K562 (cell line): ENCODE measurements at regions not wholly inside any gene's neighbourhood (a gene's known extent, or its start where the extent isn't known, plus 50 kb on each side); places are given as distances from the start of the nearest gene placed in this dataset.

Source experiments
- ATAC-seq: fragments of 200-7000 bp; cut with Tn5 transposase; 3 replicates; pipeline ENCODE4 v1.9.1; 2020; ENCODE audit warnings: moderate library complexity
- BruUV-seq: library from RNA; stranded (reverse); fragments of 400-500 nt; replicated peaks from 2 replicates; lab custom pipeline; 2021; lab: Mats Ljungman, UMichigan
- CTCF ChIA-PET: fragments of 300-600 bp; formaldehyde crosslinking; extraction: SDS; loops from one replicate; lab custom pipeline; 2021; ENCODE audit warnings: low intra/inter-chr PET ratio; lab: Yijun Ruan, JAX
- POLR2A ChIA-PET: fragments of 300-600, 350-650 bp; sonication (Branson Sonifier 250); formaldehyde crosslinking; extraction: SDS; loops from one replicate; lab custom pipeline; 2021; ENCODE audit warnings: antibody characterized with exemption, inconsistent platforms; lab: Yijun Ruan, JAX
- DNase-seq, 4 experiments: peaks; one replicate each; pipeline versions ENCODE4 v3.0.0 to v3.0.0-alpha.2; 2011 to 2018; ENCODE audit warnings: low spot score in 3 of 4, mixed read lengths in 3 of 4; ENCODE audit errors: extremely low read depth in 1 of 4
- FAIRE-seq: peaks from 2 replicates; lab custom pipeline; 2011; peaks lifted over from hg19 to GRCh38; lab: Jason Lieb, UNC
- H2AFZ ChIP-seq: 2 replicates; pipeline ENCODE4 v1.6.0; 2011; ENCODE audit warnings: low read depth, low read length, control low read depth, inconsistent platforms
- H3K27ac ChIP-seq: fragments of 200-600 bp; 3 replicates; pipeline ENCODE4 v1.8.0; 2011; ENCODE audit warnings: low read depth, mild to moderate bottlenecking, control low read depth, inconsistent platforms, low read length, moderate library complexity, mixed read lengths; ENCODE audit errors: extremely low read depth
- H3K27me3 ChIP-seq, 2 experiments: fragments of 300-600 bp in 1 of 2; 2 replicates in 1 of 2; 3 replicates in 1 of 2; pipeline versions ENCODE4 v1.6.0 to v1.8.0; 2011; ENCODE audit warnings: inconsistent platforms in 2 of 2, low read length in 2 of 2, mild to moderate bottlenecking in 1 of 2, mixed read lengths in 1 of 2, moderate library complexity in 1 of 2; ENCODE audit not compliant: control insufficient read depth in 2 of 2, insufficient read depth in 2 of 2
- H3K36me3 ChIP-seq: fragments of 300-600 bp; 3 replicates; pipeline ENCODE4 v1.8.0; 2011; ENCODE audit warnings: mild to moderate bottlenecking, low read length, inconsistent platforms; ENCODE audit not compliant: control insufficient read depth, insufficient read depth
- H3K4me1 ChIP-seq, 2 experiments: fragments of 200-600 bp in 1 of 2; replicated peaks in 1 of 2; 2 replicates in 1 of 2; 3 replicates in 1 of 2; pipeline versions ENCODE4 v1.5.1 to v1.8.0; 2011; ENCODE audit warnings: inconsistent platforms in 2 of 2, low read length in 2 of 2, mild to moderate bottlenecking in 1 of 2, mixed read lengths in 1 of 2, moderate library complexity in 1 of 2; ENCODE audit not compliant: control insufficient read depth in 2 of 2, insufficient read depth in 2 of 2
- H3K4me2 ChIP-seq: 2 replicates; pipeline ENCODE4 v1.6.1; 2011; ENCODE audit warnings: low read length, control low read depth, inconsistent platforms, mixed read lengths; ENCODE audit not compliant: insufficient read depth
- H3K4me3 ChIP-seq: fragments of 200-600 bp; sonication (generic), shearing (Covaris generic); 2 replicates; pipeline ENCODE4 v1.5.1; 2016; ENCODE audit warnings: control low read depth, inconsistent platforms
- H3K79me2 ChIP-seq: fragments of 200-600 bp; 3 replicates; pipeline ENCODE4 v1.8.0; 2011; ENCODE audit warnings: low read length, inconsistent platforms; ENCODE audit not compliant: control insufficient read depth, insufficient read depth
- H3K9ac ChIP-seq, 2 experiments: 2 replicates each; pipeline versions ENCODE4 v1.6.0 to v1.6.1; 2011; ENCODE audit warnings: low read depth in 2 of 2, low read length in 2 of 2, control low read depth in 1 of 2, inconsistent platforms in 1 of 2, mild to moderate bottlenecking in 1 of 2, mixed read lengths in 1 of 2; ENCODE audit not compliant: insufficient read depth in 1 of 2
- H3K9me1 ChIP-seq: one replicate; pipeline ENCODE4 v1.6.0; 2011; ENCODE audit warnings: inconsistent platforms, mild to moderate bottlenecking, low read length, moderate library complexity; ENCODE audit not compliant: control insufficient read depth, insufficient read depth
- H3K9me3 ChIP-seq: replicated peaks from 2 replicates; pipeline ENCODE4 v1.5.1; 2011; ENCODE audit warnings: low read depth, low read length, inconsistent platforms; ENCODE audit not compliant: control insufficient read depth, insufficient read depth
- H4K20me1 ChIP-seq: replicated peaks from 2 replicates; pipeline ENCODE4 v1.6.1; 2011; ENCODE audit warnings: low read length, inconsistent platforms, mixed read lengths; ENCODE audit not compliant: control insufficient read depth, insufficient read depth
- BRF2 ChIP-seq: IDR thresholded peaks from 3 replicates; pipeline ENCODE4 v1.6.1; 2011; ENCODE audit warnings: borderline replicate concordance, mild to moderate bottlenecking; ENCODE audit not compliant: insufficient read length, insufficient read depth
- CBX5 ChIP-seq: IDR thresholded peaks from 2 replicates; pipeline ENCODE4 v1.6.1; 2014; ENCODE audit warnings: low read depth, borderline replicate concordance
- CREB1 ChIP-seq, 2 experiments: sonication (generic) in 1 of 2; formaldehyde crosslinking in 1 of 2; IDR thresholded peaks; 2 replicates each; pipeline versions ENCODE4 v1.6.1 to v1.8.0; 2012 to 2022; ENCODE audit warnings: inconsistent platforms in 1 of 2, mild to moderate bottlenecking in 1 of 2, missing genetic modification reagents in 1 of 2, moderate library complexity in 1 of 2
- DACH1 ChIP-seq: fragments of 450-650 bp; IDR thresholded peaks from 2 replicates; pipeline ENCODE4 v1.6.1; 2018; ENCODE audit not compliant: partially characterized antibody
- ETS1 ChIP-seq: conservative IDR thresholded peaks from 2 replicates; pipeline ENCODE4 v1.6.1; 2011; ENCODE audit warnings: low read depth, mild to moderate bottlenecking, low read length; ENCODE audit not compliant: control insufficient read depth
- FOXA1 ChIP-seq: fragments of 450-650 bp; IDR thresholded peaks from 2 replicates; pipeline ENCODE4 v1.6.1; 2016; ENCODE audit warnings: mild to moderate bottlenecking, borderline replicate concordance
- HMGN3 ChIP-seq: IDR thresholded peaks from 2 replicates; pipeline ENCODE4 v1.6.1; 2011; ENCODE audit warnings: borderline replicate concordance, low read depth, mild to moderate bottlenecking, mixed read lengths, low read length; ENCODE audit not compliant: insufficient read length; ENCODE audit errors: extremely low read depth
- ILF3 ChIP-seq: fragments of 450-650 bp; IDR thresholded peaks from 2 replicates; pipeline ENCODE4 v1.6.1; 2018; ENCODE audit warnings: antibody characterized with exemption, mild to moderate bottlenecking, moderate library complexity, borderline replicate concordance
- MAFK ChIP-seq: IDR thresholded peaks from 2 replicates; pipeline ENCODE4 v1.6.1; 2011; ENCODE audit warnings: low read length, improper control_type of control experiment
- POLR2A ChIP-seq: fragments of 450-650 bp; conservative IDR thresholded peaks from 2 replicates; pipeline ENCODE4 v1.6.1; 2016
- POLR2H ChIP-seq: IDR thresholded peaks from 2 replicates; pipeline ENCODE4 v1.6.1; 2016; ENCODE audit warnings: missing genetic modification characterization, low read depth, mild to moderate bottlenecking, control low read depth, missing compliant biosample characterization, moderate library complexity
- SMAD2 ChIP-seq: fragments of 150-350 bp; IDR thresholded peaks from 2 replicates; pipeline ENCODE4 v1.6.1; 2014; ENCODE audit warnings: low read depth, mild to moderate bottlenecking, low read length
- SMARCB1 ChIP-seq: IDR thresholded peaks from 2 replicates; pipeline ENCODE4 v1.6.1; 2011; ENCODE audit warnings: improper control_type of control experiment, low read depth; ENCODE audit not compliant: insufficient read length
- SP2 ChIP-seq: IDR thresholded peaks from 2 replicates; pipeline ENCODE4 v1.6.1; 2011; ENCODE audit warnings: mild to moderate bottlenecking, low read depth, low read length, moderate library complexity; ENCODE audit not compliant: poor library complexity, severe bottlenecking; ENCODE audit errors: extremely low read depth
- STAT6 ChIP-seq: sonication (generic); formaldehyde crosslinking; IDR thresholded peaks from 2 replicates; pipeline ENCODE4 v1.8.1; 2023; ENCODE audit warnings: mild to moderate bottlenecking, missing genetic modification reagents
- ZNF232 ChIP-seq: sonication (generic); formaldehyde crosslinking; IDR thresholded peaks from 2 replicates; pipeline ENCODE4 v1.8.0; 2022; ENCODE audit warnings: mild to moderate bottlenecking, missing genetic modification reagents
- ZNF668 ChIP-seq: fragments of 250-450 bp; sonication (Bioruptor Pico); IDR thresholded peaks from 2 replicates; pipeline ENCODE4 v1.8.0; 2022; ENCODE audit warnings: mild to moderate bottlenecking, inconsistent platforms
- WGBS: fragments of 100-300 bp; shearing (Covaris generic); methylation state at CpG from one replicate; pipeline ENCODE4 v1.1.6; 2016; ENCODE audit warnings: low coverage, mixed read lengths; ENCODE audit not compliant: insufficient coverage; ENCODE audit errors: missing lambda C conversion rate; 5-methylcytosine and 5-hydroxymethylcytosine counted together
- in situ Hi-C: fragments of 300-500 bp; cut with MboI; formaldehyde crosslinking; loops from 4 replicates; pipeline ENCODE4 v1.15.0; 2018; ENCODE audit warnings: inconsistent platforms, mixed read lengths
- intact Hi-C: fragments of 100-400 bp; cut with micrococcal nuclease; formaldehyde crosslinking; loops from 2 replicates; pipeline ENCODE4 v1.14.2; 2022

- in situ Hi-C loops (no loop called here), intact Hi-C loops (no loop called here)
- ATAC-seq (no peak), FAIRE-seq (no peak), DNase-seq (no peak)
- Histone ChIP-seq H3K4me2 (no peak overlapping the region), H3K4me3 (no peak overlapping the region), H3K27me3 (no peaks in the 10 kb centered on the region), H4K20me1 (no peaks in the 10 kb centered on the region), H3K9me3 (no peaks in the 10 kb centered on the region), H3K4me1 (no peaks in the 10 kb centered on the region), H3K9me1 (no peaks in the 10 kb centered on the region), H2AFZ (no peak overlapping the region), H3K27ac (no peak overlapping the region), H3K79me2 (no peaks in the 10 kb centered on the region), H3K9ac (no peak overlapping the region), H3K36me3 (no peaks in the 10 kb centered on the region)
- ChIA-PET CTCF (no interaction called here), POLR2A (no interaction called here)
- no peak for TF ChIP-seq MAFK
- no peak for TF ChIP-seq SMAD2
- no peak for TF ChIP-seq POLR2A
- no peak for TF ChIP-seq ETS1
- TF ChIP-seq ZNF668 (CRISPR knock-in tag): no peak
- no peak for TF ChIP-seq STAT6 (CRISPR knock-in tag)
- TF ChIP-seq CBX5: no peak
- TF ChIP-seq ILF3: no peak
- no peak for TF ChIP-seq POLR2H (tag)
- no peak for TF ChIP-seq SP2
- no peak for TF ChIP-seq ZNF232
- no peak for TF ChIP-seq BRF2
- no peak for TF ChIP-seq FOXA1
- no peak for TF ChIP-seq DACH1
- no peak for TF ChIP-seq SMARCB1
- no peak for TF ChIP-seq HMGN3
- no peak for TF ChIP-seq CREB1 (IDR thresholded peaks at IDR 0.05)
- TF ChIP-seq CREB1 (CRISPR knock-in tag; IDR thresholded peaks at IDR 0.05): no peak
- WGBS: 0% methylated on average over 1 of the region's 1 CpG
- no TSS peak for BruUV-seq
Measured at GRCh38 chr11:82663535-82663934, 70.1 kb downstream of the FAM181B start.
